Adrenal gland (tissue), 5 donors: ENCODE measurements at regions not wholly inside any gene's neighbourhood (a gene's known extent, or its start where the extent isn't known, plus 50 kb on each side); places are given as distances from the start of the nearest gene placed in this dataset.

Experiments used
- CTCF ChIP-seq, 6 experiments: fragments of 450-650 bp in 4 of 6; fragments of 200-600 bp in 2 of 6; sonication (generic) in 1 of 6; IDR thresholded peaks; 1 replicate in 5 of 6; 2 replicates in 1 of 6; pipeline versions ENCODE4 v1.5.1 to v1.8.0; 2016 to 2021; ENCODE audit warnings: antibody characterized with exemption in 6 of 6, mild to moderate bottlenecking in 2 of 6, moderate library complexity in 1 of 6
- POLR2A ChIP-seq, 2 donors: fragments of 450-650 bp; IDR thresholded peaks; one replicate each; pipeline ENCODE4 v1.6.1; 2017; ENCODE audit warnings: antibody characterized with exemption in 2 of 2, mild to moderate bottlenecking in 2 of 2, moderate library complexity in 1 of 2
- donor health status: DM: no; HTN: no; CAD: no.

GRCh38 chr2:129857200-129857599, 122.3 kb upstream of the RAB6C start:
- no peak for TF ChIP-seq CTCF (IDR thresholded peaks at IDR 0.05)
- TF ChIP-seq POLR2A (IDR thresholded peaks at IDR 0.05), result no peak
